Stimulated activated CD4-positive, alpha-beta T cell treated with anti-CD3 and anti-CD28 coated beads, TNF-alpha, amount 100 ng/mL, for 1 hour (primary cell): ENCODE measurements at regions not wholly inside any gene's neighbourhood (a gene's known extent, or its start where the extent isn't known, plus 50 kb on each side); places are given as distances from the start of the nearest gene placed in this dataset.
A peak's percentile ranks its signal among the peaks of the same experiment; 100 is the strongest.

Source experiments
- DNase-seq, 3 donors: peaks; one replicate each; pipeline ENCODE4 v3.0.0-alpha.2; 2020; ENCODE audit warnings: low read depth in 3 of 3, low spot score in 1 of 3

DNA sequence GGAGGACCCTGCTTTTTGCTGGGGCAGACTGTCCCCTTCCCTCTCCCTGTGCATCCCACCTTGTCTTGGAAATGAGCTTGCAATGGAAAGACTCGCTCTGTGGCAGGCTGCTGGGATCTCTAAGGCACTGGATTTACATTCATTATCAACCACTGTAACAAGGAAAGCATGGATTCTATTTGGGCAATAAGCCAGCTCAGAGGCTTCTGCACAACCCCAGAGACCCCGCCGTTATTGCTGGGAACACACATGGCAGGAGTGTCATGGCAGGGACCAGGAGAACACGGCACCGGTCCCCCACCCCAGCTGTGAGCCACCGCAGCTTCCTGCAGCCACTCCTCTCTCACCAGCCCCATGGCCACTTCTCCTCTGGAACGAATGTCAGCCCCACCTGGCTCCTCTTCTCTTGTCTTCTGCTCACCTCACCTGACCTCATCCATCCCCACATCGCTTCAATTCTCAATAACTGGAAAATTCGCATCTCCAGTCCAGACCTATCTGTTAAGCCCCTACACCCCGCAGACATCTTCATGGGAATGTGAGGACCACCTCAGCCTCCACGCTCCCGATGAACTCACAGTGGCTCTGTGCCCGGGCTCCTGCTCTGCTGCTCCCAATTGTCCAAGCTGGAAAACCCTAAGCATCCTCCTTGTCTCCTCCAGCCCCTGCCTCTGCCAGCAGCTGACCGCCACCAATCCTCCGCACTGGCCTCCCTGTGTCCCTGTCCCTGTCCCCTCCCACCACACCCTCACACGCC lies 181.5 kb downstream of the USP12 start:
- DNase-seq: no peak

DNA sequence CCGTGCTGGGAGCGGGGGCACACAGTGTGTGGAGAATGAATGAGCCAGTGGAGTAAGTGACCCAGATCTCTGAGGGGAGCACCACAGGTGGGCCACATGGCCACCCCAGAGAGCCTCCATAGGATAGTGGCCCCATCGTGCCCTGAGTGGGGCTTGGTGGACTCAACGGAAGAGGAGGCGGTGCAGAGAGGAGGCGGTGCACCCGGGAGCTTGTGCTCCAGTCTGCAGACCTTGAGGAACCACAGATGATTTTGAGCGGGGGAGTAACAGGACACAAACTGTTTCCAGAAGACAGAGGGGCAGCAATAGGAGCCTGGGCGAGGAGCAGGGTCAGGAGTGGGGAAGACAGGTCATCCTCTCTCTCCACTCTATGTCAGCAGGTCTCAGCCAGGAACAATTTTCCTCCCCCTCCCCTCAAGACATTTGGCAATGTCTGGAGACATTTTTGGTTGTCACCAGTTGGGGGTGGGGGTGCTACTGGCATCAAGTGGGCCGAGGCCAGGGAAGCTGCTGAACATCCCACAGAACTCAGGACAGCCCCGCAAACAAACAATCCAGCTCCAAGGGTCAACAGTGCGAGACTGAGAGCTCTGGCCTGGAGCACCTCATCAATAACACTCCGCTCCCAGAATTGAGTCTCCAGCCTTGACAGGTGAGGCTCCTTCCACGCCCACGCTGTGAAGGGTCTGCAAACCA lies 182.2 kb downstream of the USP12 start:
- no peak for DNase-seq

DNA sequence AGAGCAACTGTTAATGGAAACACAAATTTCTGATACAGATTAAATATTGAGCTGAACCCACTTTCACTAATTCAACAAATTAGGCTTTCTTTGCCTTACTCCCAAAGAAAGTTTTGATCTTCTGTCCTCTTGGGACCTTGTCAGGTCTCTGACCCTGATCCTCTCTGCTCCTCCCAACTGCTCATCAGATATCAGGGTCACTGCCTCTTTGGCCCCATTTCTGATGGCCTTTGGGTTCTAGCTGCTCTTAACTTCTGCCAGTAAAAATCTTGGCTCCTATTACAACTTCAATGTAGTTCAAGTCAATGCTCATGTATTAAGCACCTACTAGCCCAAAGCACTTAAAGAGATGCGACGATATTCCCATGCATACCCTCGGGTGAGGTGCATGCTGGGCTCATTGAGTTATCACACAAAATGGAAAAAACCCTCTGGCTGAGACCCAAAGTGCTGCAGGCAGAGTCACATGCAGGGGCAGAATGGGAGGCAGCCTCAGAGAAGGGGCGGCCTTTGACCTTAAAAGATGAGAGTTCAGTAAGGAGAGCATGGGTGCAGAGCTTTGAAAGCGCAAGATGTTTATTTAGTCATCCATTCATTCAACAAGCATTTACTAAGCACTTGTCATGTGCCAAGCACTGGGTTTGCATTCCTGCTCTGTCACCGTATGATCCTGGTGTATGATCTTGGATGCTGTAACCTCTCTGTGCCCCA lies 183.4 kb downstream of the USP12 start:
- no peak for DNase-seq

DNA sequence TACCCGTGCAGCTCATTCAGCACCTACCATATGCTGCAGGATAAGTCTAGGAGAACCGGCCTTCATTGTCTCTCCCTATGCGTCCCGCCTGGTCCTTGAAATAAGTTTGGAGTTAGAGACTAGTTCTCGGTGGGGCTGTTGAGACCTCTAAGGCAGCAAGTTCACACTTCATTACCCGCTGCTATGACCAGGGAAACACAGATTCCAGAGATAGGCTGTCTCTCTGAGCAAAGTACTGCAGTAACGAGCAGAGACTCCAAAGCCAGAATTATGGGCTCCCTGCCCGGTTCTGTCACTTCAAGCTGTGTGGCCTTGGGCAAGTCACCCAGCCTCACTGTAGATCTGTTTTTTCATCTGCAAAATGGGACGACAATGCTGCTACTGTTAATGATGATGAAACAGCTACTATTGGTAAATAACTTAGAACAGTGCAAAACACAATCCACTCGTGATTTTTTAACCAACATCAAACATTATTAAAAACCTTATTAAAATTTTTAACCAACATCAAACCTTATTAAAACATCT lies 184.1 kb downstream of the USP12 start:
- DNase-seq: no peak

DNA sequence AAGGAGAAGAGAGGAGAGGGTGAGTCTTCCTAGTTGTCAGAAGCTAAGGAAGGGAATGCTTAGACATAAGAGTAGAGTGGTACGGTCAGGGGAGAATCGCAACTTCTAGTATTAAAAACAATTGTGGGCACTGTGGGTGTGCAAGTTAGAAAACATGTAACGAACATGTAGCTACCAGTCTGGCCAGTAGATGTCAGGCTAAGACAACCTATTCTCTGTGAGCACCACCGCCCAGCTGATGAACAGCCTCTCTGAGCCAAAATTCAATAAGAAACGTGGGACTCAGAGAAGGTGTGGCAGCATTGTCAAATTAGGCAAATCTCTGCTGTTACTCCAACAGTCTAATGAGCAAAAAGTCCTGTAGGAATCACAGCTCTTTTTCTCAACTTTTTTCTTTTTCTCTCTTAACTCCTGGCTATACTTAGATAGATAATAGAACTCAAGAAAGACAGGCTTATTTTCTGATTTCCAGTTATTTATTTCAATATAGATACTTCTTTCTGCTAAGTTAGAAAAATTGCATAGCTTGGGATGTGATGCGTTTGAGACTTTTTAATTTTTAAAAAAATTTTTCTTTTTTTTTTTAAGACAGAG lies 186.2 kb downstream of the USP12 start:
- peak; percentile 26 to 33 (median 31) for DNase-seq

DNA sequence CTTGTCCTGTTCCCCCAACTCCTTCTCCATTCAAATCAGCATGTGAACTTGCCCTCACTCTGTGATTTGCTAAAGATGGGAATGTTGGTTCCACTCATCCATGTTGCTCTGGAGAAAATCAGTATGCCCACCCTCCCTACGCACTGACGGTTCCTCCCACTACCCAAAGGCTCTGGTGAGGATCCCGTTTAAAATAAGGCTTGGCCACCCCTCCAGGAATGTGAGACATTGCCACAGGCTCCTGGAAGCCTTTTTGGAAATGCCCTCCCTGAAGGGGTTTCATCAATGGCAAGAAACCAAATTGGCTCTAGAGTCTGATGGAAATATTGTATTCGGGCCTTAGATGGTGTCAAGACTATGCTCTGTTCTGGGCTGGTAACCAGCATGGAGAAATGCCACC lies 187.3 kb downstream of the USP12 start:
- DNase-seq: no peak

DNA sequence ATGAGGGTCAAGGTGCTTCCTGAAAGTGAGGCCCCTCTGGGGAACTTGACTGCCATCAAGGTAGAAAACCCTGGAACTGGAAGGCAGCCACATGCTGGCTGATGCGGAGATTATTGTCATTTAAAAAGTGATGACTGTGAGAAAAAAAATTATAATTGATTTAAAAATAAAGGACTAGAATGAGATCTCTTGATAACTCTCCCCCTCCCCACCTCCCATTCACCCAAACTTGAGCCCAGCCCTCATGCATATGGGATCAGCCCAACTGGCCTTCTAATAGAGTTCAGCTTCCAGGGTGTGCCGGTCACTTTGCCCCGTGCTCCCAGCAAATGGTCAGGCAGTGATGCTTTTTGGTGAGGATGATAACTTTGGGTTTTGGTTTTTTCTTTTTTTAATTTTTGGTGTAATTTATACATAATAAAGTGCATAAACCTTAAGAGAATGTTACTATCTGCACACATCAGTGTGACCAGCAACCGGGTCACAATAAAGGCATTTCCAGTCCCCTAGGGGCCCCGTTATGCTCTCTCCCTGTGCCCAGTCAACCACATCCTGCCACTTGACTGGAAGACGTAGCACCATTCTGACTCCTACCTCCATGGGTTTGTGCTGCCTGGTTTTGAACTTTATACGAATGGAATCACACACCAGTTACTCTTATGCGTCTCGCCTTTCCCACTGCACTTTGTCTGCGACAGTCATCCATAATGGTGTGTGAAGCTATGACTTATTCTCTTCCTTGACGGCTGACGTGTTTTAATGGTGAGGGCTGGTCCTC lies 187.9 kb downstream of the USP12 start:
- no peak for DNase-seq

DNA sequence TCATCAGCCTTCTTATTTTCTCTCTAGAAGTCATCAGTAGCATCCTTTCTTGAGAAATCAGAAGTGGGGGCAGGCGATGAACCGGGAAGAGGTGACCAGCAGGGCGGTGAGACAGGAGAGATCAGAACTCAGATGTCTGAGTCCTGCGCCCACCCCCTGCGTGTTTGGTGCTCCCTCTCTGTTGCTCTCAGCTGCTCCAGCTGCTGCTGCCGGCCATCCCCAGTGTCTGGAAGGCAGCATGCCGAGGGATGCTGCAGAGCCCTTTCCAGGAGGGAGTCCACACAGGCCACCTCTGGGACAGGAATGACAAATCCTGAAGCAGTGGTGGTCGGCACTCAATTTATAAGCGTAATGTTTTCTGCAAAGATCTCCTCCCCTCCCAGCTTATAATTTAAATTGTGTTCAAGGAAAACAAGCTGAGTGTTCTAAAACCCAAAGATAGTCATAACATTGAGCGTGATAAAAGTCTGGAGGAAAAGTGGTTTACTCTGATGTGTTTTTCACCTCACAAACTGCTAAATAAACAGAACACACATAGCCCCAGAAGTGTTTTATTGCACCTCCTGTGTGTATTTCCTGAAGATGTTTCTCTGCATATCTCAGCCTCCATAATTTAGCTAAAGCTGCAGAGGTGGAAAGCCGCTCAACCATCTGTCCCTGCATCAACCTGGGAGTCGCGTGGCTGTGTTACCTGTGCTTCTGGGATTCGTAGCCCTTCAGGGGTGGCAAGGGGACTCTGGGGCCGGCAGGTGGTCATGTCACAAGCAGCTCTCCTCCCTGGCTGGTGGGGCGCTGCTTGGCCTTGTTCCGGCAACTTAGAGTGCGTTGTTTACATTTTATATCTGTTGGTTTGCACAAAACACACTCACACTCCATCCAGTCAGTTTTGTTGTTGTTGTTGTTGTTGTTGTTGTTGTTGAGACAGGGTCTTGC lies 191.2 kb downstream of the USP12 start:
- DNase-seq: no peak

DNA sequence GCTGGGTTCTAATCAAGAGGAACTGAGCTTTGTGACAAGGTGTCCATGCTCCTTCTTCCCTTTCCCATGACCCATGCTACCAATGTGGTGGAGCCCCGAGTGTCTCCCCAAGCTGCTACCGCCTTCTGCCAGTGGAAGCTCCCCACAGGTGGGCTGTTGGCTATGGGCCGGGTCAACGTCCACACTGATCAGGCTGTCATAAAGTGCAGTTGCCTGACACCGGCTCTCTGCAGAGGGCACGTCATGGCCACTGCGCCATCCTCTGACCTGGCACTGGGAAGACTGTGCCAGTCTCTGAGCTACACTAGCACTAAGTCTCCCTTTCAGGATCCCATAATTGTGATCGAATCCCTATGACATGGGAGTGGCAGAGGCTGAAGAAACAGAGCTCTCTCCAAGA lies 192.3 kb downstream of the USP12 start:
- DNase-seq: no peak

DNA sequence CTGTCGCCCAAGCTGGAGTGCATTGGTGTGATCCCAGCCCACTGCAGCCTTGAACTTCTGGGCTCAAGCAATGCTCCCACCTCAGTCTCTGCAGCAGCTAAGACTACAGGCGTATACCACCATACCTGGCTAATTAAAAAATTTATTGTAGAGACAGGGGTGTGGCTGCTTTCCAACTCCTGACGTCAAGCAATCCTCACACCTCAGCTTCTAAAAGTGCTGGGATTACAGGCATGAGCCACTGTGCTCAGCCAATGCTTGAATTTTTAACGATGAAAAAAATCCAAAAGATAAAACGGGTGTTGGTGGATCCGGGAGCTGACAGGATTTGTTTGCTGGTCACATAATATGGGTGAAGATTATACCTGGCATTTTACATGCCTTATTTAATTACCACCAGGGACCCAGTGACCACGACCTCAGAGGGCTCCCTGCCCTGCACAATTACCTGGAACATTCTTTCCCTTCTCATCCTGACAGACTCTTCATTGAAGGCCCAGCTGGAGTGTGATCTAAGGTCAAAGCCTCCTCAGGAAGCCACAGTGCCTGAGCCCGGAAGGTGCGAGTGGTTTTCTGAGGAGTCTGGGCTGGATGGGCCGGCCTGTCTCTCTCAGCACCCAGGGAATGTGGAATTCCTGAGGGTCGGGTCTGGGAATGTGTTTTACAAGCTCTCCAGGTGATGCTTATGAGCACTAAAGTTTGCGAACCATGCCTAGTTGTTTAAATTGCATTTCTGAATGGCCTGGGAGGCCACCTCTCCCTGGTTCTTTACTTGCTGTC lies 193.3 kb downstream of the USP12 start:
- DNase-seq: no peak

DNA sequence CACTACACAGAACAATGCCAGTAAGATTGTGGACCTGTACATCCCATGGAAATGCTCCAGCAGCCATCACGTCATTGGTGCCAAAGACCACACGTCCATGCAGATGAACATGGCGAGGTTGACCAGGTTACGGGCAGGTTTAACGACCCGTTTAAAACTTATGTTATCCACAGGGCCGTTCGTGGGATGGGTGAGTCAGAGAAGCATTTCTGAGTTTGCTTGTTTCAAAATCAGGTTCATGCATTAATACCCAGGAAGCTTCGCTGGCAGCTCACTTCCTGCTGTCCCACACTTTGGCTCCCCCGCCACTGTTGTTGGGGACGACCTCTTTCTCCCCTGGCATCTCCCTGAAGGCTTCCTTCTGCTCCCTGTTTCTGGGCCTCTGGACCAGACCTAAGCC lies 194.1 kb downstream of the USP12 start:
- DNase-seq: no peak

DNA sequence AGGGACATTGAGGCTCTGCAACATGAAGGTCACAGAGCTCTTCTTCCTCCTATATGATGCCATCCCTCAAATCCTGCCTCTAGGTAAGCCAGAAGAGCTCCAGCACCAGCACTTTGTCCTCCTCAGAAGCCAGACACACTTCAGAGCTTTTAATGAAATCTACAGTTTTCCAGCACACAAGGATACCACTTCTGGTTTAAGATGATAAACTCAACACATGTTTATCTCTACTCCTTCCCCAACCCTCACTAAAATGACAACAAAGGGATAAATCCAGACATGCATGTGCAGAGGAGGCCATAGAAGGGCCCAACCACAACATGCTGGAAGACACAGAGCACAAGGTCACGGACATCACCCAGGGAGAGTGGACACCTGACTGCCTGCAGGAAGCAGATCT lies 195.3 kb downstream of the USP12 start:
- DNase-seq: no peak

DNA sequence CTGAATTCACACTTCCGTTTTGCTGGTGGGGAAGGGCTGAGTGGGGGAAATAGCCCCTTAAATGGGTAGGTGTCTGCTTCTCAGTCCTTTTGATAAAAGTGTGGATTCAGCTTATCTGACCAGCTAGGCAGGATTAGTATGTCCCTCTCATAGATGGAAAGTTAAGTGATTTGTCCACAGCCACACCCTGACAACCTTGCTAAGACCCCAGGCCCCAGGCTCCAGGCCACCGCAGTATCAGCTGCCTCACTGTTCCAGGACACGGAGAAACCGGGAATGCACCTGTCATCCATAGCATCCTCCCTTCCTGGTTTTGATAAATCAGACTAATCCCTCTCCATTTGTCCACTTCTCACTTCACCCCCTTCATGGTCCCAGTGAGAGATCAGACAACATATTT lies 197.7 kb downstream of the USP12 start:
- no peak for DNase-seq

DNA sequence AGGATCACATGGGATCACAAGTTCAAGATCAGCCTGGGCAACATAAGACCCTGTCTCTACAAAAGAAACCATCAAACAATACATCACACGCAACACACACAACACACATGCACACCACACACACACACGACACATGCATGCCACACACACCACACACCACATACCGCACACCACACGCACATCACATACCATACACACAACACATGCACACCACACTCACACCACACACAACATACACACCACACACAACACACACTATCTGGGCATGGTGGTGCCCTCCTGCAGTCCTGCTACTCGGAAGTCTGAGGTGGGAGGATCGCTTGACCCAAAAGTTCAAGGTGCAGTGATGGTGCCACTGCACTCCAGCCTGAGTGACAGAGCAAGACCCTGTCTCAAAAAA lies 198.3 kb downstream of the USP12 start:
- no peak for DNase-seq

DNA sequence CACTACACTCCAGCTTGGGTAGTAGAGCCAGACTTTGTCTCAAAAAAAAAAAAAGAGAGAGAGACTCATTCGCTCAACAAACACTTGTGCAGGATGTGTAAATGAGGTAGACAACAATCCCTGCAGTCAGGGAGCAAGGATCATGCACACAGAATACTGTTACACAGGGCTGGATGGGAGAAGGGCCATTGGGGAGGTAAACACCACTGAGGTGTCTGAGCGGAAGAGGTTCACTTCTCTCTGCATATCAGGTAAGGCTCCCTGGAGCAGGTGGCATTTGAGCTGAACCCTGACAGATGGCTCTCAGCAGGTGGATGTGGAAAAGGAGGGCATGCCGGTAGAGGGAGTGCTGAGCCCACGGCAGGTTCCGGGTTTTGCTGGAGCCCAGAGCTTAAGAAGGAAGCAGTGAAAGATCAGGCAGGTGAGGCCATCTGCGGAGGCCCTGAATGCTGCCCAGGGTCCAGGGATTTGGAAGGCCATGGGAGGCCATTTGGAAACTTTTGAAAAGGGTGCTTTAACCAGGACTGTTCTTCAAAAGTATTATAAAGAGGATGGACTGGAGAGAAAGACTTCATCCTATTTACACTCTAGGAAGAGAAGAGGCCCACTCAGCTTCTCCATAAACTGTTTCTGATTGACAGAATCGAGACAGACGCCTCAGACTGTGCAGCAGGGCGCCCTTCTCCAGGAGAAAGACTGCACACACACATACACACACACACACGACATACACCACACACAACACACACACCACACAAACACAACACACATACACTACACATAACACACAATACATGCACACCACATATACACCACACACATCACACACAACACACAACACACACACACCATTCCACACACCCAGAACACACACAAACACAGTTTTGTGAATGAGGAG lies 199.4 kb downstream of the USP12 start:
- peak in 1 of 3 donors; percentile 5 for DNase-seq

DNA sequence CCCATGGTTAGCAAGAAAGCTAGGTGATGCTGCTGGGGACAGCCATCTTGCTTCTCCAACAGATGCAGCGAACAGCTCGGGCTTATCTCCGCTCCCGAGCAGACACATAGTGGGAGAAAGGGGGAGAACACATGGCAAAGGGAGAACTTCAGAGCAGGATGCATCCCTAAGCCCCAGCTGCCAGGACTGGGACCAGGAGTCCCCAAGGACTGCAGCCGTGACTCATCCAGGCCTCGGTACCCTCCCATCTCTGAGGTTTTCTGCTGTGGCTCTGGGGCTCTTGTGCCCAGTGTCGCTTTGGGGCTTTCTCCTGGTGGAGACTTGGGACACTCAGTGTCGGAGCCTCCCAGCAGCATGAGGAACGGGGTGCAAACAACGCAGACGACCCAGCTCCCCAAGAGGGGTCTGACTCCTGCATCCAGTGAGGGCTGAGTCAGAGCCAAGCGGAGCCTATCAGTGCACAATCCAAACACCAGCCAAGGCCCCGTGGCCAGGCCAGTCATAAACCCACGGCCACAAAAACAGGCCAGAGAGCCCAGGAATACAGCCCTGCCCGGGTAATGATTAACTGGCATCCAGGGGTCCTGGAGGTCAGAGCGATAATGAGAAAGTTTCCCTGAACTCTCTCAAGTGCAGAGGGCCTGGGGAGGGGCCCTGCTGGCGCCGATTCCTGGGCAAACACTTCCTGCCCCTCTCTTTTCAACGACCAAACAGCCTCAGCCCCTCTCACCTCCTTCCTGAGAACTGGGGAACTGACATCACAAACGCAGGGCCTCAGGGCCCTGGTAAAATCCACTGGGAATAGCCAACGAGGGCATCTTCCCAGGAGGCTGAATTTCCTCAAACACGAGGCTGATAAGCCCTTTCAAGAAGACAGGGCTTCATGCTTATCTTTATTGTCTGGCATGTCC lies 202.9 kb downstream of the USP12 start:
- DNase-seq: no peak
